ENCODE measurements at regions not wholly inside any gene's neighbourhood (a gene's known extent, or its start where the extent isn't known, plus 50 kb on each side); places are given as distances from the start of the nearest gene placed in this dataset.

- DNase-seq = no peak
- TF ChIP-seq EP300 (IDR thresholded peaks at IDR 0.05) = no peak
- TF ChIP-seq CTCF (IDR thresholded peaks at IDR 0.05) = no peak
- no peak for TF ChIP-seq POLR2A (IDR thresholded peaks at IDR 0.05)
- H3K9me3 ChIP-seq = no peaks in the 10 kb centered on the region
- no peaks in the 10 kb centered on the region for H3K27me3 ChIP-seq
- no peak overlapping the region for H3K27ac ChIP-seq
- no peaks in the 10 kb centered on the region for H3K4me1 ChIP-seq (ENCODE audit: insufficient read depth)
- H3K4me3 ChIP-seq = no peak overlapping the region
- 71 to 85% (median 75%) methylated on average over 1 of the region's 1 CpG for WGBS, 3 donors
- no peaks in the 10 kb centered on the region for H3K36me3 ChIP-seq
- intact Hi-C loops (cut with DNase I) = no loop called here
These were observed 238.1 kb downstream of the FBXO8 start for GRCh38 chr4:174045381-174045780.

GRCh38 chr4:174041555-174042105, 241.8 kb downstream of the FBXO8 start:
- Histone ChIP-seq H3K4me3 (no peak overlapping the region), H3K27ac (no peak overlapping the region), H3K4me1 (ENCODE audit: insufficient read depth) (no peaks in the 10 kb centered on the region), H3K9me3 (no peaks in the 10 kb centered on the region), H3K36me3 (no peaks in the 10 kb centered on the region), H3K27me3 (no peaks in the 10 kb centered on the region)
- TF ChIP-seq EP300 (IDR thresholded peaks at IDR 0.05) (no peak), CTCF (IDR thresholded peaks at IDR 0.05) (no peak), POLR2A (IDR thresholded peaks at IDR 0.05) (no peak)
- intact Hi-C loops (cut with DNase I) = no loop called here
- DNase-seq = no peak
- 63 to 79% (median 70%) methylated on average over 9 of the region's 9 CpGs for WGBS, 3 donors

GRCh38 chr4:174040287-174040686, 243.2 kb downstream of the FBXO8 start:
- TF ChIP-seq EP300 (IDR thresholded peaks at IDR 0.05) (no peak), POLR2A (IDR thresholded peaks at IDR 0.05) (no peak), CTCF (IDR thresholded peaks at IDR 0.05) (no peak)
- Histone ChIP-seq H3K36me3 (no peaks in the 10 kb centered on the region), H3K27me3 (no peaks in the 10 kb centered on the region), H3K9me3 (no peaks in the 10 kb centered on the region), H3K27ac (no peak overlapping the region), H3K4me1 (ENCODE audit: insufficient read depth) (no peaks in the 10 kb centered on the region), H3K4me3 (no peak overlapping the region)
- intact Hi-C loops (cut with DNase I) = no loop called here
- DNase-seq = no peak

- Histone ChIP-seq H3K4me1 (ENCODE audit: insufficient read depth) (no peaks in the 10 kb centered on the region), H3K4me3 (no peak overlapping the region), H3K27me3 (no peaks in the 10 kb centered on the region), H3K36me3 (no peaks in the 10 kb centered on the region), H3K9me3 (no peaks in the 10 kb centered on the region), H3K27ac (no peak overlapping the region)
- TF ChIP-seq CTCF (IDR thresholded peaks at IDR 0.05) (no peak), EP300 (IDR thresholded peaks at IDR 0.05) (no peak), POLR2A (IDR thresholded peaks at IDR 0.05) (no peak)
- intact Hi-C loops (cut with DNase I) = no loop called here
- 20 to 33% (median 26%) methylated on average over 5 of the region's 5 CpGs for WGBS, 3 donors
- DNase-seq = no peak
These were observed 245.0 kb downstream of the FBXO8 start for GRCh38 chr4:174038481-174038880.
